ENCODE measurements at regions not wholly inside any gene's neighbourhood (a gene's known extent, or its start where the extent isn't known, plus 50 kb on each side); places are given as distances from the start of the nearest gene placed in this dataset.
"Not testable (repeated sequence)": the region's sequence is repeated elsewhere in the genome, so short reads cannot be mapped to it uniquely, and the experiment has no call there.

DNA sequence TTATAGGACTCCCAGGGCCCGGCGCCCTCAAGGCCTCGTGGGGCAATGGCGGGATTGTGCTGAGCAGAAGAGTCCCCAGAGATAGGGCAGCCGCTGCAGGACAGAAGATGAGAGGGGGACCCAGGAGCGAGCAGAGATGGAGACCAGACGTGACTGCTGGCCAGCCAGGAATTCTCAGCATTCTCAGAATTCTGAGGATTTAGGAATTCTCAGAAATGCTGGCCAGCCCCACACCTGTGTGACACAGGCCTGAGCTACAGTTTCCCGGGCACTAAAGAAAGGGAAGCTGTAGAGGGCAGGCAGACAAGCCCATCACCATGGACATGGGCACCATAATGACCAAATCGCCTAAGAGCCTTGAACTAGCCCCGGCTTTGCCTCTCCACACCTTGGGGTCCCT, 186.2 kb upstream of the CDH4 start:
- no peak for DNase-seq

DNA sequence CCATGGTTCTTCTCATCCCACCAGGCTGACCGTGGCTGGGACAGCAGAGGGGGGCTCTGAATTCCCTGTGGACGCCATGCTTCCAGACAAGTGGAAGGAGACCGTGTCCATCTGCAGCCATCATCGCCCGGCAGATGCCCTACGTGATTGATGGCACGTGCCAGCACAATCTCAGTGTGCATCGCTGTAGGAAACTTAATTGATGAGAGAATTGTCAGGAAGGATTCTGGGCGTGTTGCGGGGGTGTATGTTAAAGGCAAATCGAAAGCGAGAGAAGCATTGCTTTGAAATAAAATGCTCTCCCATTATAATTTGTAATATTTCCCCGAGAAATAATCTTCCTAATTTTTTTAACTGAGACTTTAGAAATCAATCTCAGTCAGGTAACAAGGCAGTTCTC, 185.5 kb upstream of the CDH4 start:
- DNase-seq, result no peak

DNA sequence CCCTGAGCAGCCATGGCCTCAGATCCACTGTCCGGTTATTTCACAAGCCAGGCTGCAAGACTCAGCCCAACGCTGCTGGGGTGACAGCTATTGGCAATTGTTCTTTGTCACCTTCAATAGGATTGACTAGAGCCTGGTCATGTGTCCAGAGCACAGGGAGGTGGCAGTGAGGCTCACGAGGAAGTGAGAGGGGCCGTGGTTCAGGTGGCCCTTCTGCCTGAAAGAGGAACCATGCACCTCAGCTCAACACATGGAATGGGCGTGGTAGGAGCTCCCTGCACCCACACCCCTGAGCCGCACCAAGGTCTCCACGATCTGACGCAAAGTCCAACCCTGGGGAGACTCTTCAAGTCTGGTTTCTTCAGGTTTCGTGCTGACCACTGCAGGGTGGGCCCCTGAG, 184.8 kb upstream of the CDH4 start:
- DNase-seq, result no peak

DNA sequence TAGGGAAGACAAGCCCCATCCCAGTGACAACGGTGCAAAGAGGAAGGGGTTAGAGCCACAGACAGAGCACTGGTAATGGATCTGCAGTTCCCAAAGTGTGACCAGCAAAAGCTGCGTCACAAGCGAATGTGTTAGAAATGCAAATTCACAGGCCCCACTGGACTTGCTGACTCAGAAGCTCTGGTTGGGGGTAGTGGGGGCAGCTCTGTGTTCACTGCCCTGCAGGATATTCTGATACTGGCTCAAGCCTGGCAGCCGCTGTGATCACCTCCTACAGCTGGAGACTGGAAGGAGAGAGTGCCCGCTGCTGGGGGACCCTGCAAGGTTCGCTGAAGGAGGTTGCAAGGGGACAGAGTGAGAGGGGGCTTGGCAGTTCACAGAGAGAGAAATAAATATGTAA, 179.7 kb upstream of the CDH4 start:
- DNase-seq, result no peak

DNA sequence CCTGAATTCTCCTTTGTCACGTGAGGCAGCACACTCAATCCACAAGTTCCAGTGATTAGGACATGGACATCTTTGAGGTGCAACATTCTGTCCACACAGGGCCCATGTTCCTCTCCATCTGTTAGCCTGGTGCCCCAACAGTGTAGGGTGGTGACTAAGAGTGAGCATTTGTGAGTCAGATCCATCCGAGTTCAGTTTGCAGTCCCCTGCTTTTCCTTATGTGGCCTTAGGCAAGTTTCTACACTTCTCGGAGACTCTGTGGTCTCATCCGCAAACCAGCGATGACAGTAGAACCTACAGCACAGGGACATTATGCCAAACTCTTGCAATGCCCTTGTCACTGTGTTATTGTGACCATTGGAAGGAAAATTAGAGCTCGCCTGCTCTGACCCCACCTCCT, 178.7 kb upstream of the CDH4 start:
- DNase-seq, result no peak

DNA sequence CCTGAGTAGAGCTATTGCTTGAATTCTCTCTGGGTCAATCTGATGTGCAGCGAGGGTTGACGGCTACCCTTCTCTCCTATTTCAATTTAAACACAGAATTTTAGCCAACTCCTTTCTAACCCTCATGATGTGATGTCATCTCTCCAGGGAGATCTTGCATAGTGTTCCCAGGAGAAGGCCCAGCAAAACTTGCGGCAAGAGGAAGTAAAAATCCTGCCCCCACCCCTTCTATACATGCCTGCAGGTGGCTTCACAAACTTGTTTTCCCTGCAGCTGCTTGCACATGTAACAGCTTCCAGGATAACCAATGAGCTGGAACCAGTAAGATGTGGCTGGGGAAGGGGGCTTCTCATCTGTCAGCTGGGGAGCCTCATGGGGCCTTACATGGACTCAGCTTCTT, 169.3 kb upstream of the CDH4 start:
- DNase-seq, result no peak

DNA sequence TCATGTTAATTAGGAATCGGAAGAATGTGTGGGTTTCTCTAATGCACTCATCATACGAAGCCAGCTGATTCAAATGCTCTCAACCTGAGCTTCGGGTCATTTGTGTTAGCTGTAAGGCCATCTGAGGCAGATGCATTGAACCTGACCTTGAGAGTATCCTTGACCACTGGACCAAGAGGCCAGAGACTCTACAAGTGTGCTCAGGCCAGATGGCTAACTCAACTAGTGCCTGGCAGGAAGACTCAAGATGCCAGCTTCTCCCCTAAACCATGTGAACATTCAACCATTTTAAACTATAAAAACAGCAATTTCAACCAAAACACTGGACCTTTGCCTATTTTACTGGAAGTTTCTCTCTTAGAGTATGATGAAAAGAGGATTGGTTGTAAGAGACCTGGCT, 168.6 kb upstream of the CDH4 start:
- DNase-seq, result no peak

DNA sequence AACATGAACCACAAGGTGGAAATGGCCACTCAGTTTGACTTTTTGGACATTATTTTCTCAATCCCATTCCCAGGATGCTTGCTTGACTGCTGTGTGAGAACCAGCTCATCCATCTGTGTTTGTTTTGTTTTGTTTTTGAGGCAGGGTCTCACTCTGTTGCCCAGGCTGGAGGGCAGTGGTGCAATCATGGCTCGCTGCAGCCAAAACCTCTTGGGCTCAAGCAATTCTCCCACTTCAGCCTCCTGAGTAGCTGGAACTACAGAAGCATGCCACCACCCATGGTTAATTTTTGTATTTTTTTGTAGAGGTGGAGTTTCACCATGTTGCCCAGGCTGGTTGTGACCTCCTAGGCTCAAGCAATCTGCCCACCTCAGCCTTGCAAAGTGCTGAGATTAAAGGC, 166.0 kb upstream of the CDH4 start:
- no peak for DNase-seq

DNA sequence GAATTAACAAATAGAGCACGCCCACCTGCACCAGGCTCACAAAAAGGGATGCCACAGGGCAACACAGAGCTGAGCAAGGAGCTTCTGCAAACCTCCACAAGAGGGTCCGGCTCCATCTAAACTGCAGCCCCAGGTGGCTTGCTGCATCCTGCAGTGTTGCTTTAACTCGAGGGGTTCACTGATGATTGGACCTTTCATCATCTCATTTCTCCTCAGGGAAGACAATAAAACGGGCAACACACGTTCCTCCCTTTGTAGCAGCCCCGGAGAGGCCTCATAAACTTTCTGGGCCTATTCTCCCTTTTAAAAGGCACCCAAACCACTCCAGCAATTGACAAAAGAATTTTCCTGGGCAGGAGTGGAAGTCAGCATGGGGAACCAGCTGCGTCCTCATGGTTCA, 161.5 kb upstream of the CDH4 start:
- DNase-seq, result no peak

DNA sequence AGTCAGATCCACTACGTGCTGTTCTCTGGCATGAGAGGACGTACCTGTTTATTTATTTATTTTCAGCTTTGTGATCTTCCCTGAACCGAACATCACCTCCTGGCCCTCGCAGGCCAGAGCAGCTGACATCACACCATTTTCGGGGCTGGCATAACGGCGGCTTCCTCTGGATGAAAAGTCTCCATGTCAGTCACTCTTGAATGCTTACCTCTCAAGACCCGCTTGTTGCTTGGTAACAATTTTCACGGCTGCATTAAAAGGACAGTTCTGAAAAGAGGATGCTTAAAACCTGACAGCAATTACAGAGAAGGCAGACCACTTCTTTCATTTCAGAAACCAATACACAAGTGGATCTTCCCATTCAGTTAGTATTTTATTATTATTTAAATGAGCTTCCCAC, 159.8 kb upstream of the CDH4 start:
- no peak for DNase-seq

DNA sequence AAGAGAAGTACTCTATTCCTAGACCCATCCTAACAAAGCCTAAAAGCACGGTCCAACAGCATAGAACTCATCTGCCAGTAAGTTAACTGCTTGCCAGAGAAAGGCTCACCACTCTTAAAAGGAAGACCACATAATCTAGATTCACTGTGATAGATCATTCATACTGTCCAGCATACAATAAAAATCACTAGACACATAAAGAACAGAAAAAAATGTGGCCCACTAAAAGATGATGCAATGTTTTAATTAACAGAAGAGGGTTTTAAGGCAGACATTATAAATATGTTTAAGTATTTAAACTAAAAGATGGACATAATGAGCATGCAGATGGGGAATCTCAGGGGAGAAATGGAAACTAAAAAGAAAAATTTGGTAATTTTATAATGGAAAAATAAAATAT, 157.5 kb upstream of the CDH4 start:
- no peak for DNase-seq

DNA sequence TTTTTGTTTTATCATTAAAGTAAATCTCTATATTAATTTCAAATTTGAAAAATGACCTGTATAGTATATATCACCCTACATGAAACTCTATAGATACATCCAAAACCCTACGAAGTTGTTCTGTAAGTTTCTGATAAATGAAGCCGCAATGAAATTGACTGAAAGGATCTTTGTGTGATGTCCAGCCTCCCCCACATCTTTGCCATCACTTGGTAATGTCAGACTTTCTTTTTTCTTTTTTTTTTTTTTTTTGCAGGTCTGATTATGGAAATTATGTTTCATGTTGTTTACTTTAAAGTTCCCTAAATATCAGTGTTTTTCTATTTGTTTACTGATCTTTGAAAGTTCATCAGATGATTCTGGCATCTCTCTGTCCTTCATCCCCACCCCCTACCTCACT, 155.6 kb upstream of the CDH4 start:
- DNase-seq, result no peak

DNA sequence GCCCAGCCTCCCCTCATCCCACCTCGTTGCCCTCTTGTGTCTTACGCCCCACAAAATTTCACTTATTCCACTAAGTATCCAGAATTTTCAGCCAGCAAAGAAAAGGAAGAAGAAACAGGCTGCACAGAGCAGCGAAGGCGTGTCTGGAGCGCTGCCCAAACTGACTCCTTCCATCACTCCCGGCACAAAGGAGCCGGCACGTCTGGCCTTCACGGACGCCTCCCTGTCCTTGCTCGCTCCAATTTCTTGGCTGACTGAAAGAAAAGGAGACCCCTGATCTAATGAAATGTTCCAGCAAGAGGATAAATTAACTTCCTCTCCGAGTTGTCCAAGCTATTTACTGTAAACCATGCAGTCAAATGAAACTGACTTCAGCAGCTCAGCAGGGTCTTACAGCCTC, 152.3 kb upstream of the CDH4 start:
- DNase-seq, result no peak

DNA sequence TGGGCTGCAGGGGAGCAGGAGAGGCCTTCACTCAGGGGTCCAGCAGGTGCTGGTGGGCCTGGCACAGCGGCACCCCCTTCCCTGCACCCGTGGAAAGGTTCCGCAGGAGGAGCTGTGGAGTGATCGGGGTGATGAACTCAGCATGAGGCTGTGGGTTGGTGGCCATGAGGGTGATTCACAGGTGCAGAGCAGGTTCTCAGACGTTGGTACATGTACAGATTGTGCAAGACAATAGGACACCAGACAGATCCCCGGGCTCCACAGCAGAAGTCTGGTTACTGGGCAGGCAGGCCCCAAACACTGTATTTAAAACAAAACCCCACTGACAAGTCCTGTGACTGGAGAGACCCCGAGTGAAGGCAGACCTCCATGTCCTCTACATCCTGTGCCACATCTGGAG, 151.6 kb upstream of the CDH4 start:
- no peak for DNase-seq

DNA sequence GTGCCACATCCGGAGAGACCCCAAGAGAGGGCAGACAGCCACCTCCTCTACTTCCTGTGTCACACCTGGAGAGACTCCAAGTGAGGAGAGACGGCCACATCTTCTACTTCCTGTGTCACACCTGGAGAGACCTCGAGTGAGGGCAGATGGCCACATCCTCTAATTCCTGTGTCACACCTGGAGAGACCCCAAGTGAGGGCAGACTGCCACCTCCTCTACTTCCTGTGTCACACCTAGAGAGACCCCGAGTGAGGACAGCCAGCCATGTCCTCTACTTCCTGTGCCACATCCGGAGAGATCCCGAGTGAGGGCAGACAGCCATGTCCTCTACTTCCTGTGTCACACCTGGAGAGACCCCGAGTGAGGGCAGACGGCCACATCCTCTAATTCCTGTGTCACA, 150.7 kb upstream of the CDH4 start:
- not testable (repeated sequence) for DNase-seq

DNA sequence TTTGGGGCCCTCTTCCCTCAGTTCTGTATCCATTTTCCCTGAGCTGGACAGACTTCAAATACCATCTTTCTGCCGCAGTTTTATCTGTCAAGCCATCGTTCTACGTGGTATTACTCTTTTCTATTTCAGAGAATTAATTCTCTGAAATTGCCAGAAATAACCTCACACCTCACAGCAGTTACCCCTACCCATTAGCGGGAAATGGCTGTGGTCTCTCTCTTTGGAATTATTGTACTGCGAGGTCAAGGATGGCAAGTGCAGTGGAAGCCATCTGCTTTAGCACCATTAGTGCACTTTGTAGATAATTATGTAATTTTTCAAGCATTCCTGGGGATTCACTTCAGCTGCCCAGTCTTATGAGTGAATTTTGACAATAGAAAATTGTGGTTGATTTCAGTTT, 147.8 kb upstream of the CDH4 start:
- DNase-seq, result no peak

DNA sequence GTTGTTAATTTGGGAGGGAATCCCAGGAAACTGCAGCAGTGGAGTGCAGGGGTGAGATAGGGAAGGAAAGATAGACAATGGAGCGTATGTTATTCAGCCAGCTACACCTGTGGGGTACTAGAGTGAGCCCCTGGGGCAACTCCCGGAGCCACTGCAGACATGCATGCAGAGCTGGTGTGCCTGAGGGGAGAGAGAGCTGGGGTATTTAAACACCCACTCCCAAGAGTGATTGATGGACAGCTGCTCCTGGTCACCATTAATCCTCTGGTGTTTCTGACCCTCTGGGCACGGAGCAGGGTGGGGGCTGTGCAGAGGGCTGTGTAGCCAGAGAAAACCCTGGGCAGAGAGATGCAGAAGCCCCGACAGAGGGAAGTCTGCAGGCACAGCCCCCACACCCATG, 146.7 kb upstream of the CDH4 start:
- DNase-seq, result no peak

DNA sequence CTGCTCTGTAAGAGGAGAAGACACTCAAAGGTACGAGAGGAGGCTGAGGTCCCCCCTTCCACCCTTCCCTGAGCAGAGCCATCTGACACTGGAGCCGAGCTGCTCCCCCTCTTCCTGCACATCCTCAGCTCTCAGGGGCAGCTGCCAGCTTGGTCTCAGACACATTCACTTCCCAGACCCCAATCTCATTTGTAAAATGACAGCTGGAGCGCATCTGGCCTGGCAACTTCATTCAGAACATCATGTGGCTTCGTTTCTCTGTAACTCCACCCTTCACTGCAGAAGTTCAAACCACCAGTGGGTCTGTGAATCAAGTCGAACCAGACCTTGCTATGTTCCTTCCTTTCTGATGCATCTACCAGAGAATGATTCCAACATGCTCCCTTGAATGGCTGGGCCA, 145.6 kb upstream of the CDH4 start:
- no peak for DNase-seq

DNA sequence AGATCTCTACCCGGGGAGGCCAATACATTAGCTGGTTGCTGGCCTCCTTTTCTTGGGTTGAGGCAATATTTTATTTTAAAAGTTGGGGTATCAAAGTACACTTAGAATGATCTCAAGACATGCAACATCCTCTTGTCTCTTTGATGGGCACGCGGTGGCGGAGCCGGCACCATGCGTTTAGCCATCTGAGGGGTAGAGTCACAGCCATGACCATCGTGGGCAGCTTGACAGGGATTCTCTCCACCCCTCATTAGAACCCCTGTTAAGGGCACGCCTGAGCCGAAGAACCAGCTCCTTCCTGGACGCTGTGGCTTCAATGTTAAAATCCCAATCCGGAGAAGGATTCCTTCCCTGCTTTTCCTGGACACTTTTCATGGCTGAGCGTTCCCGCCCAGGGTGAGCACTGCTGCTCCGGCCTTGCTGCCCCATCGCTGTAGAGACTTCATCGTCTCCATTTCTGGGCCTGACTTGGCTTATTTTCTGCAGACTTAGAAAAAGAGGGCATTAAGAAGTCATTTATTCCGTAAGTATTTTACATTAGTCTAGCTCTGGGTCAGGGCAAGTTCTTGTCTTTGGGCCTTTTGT, 142.7 kb upstream of the CDH4 start:
- no peak for DNase-seq

DNA sequence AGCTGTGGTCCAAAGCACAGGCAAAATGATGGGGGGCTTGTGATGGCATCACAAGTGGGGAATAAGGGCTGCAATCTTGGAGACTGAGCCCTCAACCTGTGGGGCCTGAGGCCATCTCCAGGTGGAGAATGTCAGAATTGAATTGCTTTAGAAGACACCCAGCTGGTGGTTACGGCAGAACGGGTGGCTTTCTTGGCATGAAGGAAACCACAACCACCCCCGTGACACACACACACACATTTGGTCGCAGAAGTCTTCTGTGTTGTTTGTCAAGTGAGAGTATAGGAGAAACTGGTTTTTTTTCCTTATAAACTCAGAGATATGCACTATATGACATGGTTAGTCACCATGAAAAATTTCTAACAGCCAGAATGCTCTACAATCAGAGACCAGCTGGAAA, 139.5 kb upstream of the CDH4 start:
- DNase-seq, result no peak

DNA sequence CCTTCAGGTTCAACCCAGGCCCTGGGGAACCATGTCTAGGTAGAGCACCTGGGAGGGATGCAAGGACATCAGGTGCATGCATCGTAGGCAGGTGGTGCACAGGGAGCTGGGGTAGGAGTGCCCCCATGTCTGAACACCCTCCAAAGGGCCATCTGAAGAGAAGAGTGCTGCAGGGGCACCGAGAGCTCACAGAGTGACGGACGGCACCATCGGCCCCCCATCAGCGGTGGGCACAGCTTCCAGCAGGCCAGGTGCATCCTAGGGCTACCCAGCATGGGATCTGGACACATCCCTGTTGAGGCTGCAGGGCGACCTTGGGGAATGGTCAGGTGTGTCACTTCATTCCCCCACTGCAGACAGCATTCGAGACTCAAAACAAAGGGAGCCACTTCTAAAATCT, 138.3 kb upstream of the CDH4 start:
- no peak for DNase-seq

DNA sequence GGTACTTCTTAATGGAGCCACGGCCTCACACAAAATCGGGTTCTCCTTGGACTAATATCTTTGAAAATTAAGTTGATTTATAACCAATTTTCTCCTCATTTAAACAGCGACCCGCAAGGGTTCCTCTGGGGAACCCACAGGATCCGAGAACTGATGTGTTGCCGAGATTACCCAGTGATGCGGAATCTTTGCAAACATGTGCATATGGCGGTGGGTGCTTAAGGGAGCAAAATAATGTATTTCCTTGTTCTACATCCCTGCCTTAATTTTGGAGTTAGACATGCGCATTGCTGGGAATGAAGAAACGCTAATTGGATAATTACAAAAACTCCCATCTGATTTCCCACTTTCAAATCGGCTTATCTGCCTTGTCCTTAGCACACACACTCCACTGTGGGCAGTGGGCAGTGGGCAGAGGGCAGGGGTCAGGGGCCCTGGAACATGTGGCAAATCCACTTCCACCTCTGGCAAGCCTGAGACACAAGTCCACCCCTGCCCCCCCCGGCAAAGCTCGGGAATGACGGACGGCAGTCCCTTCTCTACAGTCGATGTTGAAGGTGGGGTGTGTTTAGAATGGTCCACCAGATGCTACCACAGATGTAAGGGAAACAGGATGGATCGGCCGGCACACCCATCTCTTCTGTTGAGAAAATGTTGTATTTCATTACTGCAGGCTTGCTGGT, 137.4 kb upstream of the CDH4 start:
- no peak for DNase-seq

DNA sequence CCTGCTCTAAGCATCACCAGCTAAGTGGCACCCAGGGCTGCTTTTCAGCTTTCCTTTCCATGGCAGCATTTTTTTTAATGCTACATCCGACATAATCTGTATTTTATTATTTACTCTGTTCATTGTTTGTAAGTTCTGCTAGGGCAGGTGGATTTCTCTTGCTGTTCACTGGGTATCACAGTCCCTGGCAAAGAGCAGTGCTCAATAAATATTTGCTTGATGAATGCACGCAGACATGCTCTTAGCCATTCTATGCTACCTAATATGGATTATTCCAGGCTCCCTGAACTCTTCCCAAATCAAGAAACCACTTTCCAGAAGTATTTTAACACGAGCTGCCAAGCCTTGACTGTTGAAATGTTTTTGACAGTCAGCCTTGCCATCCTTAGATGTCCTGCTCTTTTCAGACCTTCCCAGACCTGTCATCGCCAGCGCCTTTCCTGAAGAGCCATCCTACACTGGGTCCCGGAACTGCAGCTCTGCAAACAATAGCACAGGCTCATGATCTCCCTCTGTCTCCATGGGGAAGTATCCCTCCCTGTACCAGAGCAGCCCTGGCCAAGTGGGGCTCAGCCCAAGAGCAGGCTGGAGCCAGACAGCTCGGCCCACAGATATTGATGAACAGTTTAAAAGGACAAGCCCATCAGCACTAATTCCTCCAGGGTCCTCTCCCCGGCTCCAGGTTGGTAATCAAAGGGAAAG, 136.5 kb upstream of the CDH4 start:
- no peak for DNase-seq

DNA sequence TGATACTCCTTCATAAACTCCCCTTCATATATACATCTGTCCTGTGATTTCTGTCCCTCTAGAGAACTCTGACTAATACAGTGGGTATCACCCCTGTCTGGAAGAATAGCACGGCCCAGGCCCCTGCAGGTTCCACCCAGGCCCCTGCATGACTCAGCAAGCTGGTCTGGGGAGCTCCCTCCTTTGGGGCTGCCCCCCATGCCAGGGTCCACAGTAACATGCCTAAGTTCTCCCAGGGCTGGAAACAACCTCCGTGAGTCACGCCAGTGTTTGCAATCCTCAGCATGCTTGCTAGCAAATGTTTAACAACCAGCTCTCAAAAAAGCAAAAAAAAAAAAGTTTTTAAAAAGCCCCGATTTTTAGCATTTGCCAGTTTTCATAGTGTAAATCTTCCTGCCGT, 134.3 kb upstream of the CDH4 start:
- DNase-seq, result no peak
